Gastroesophageal sphincter (tissue), 4 donors: ENCODE measurements at regions not wholly inside any gene's neighbourhood (a gene's known extent, or its start where the extent isn't known, plus 50 kb on each side); places are given as distances from the start of the nearest gene placed in this dataset.

Experiments used
- ATAC-seq: fragments of 150-250 bp; one replicate; pipeline ENCODE4 v1.9.1; 2016; ENCODE audit warnings: mild to moderate bottlenecking, moderate library complexity
- H3K27ac ChIP-seq, 4 donors: fragments of 200-600 bp; sonication (generic) in 3 of 4; 1 replicate in 3 of 4; 2 replicates in 1 of 4; pipeline ENCODE4 v1.5.1; 2016 to 2019
- H3K27me3 ChIP-seq: fragments of 200-600 bp; sonication (generic); one replicate; pipeline ENCODE4 v1.5.1; 2019
- H3K36me3 ChIP-seq, 2 donors: fragments of 200-600 bp; sonication (generic); one replicate each; pipeline ENCODE4 v1.5.1; 2019; ENCODE audit warnings: control low read depth in 1 of 2
- H3K4me1 ChIP-seq, 3 donors: fragments of 200-600 bp; sonication (generic); 1 replicate in 2 of 3; 2 replicates in 1 of 3; pipeline ENCODE4 v1.5.1; 2016 to 2019; ENCODE audit warnings: control low read depth in 2 of 3
- H3K4me3 ChIP-seq, 2 donors: fragments of 200-600 bp; sonication (generic); one replicate each; pipeline ENCODE4 v1.5.1; 2019; ENCODE audit warnings: mild to moderate bottlenecking in 1 of 2, moderate library complexity in 1 of 2
- H3K9me3 ChIP-seq, 3 donors: fragments of 200-600 bp; sonication (generic); one replicate each; pipeline ENCODE4 v1.5.1; 2017 to 2019; ENCODE audit warnings: control low read depth in 2 of 3
- CTCF ChIP-seq, 4 experiments: fragments of 200-600 bp in 2 of 4; fragments of 450-650 bp in 2 of 4; sonication (generic) in 1 of 4; IDR thresholded peaks; one replicate each; pipeline ENCODE4 v1.5.1; 2017 to 2019; ENCODE audit warnings: antibody characterized with exemption in 4 of 4, mild to moderate bottlenecking in 2 of 4, moderate library complexity in 2 of 4
- EP300 ChIP-seq: sonication (generic); formaldehyde crosslinking; IDR thresholded peaks from one replicate; pipeline ENCODE4 v1.6.1; 2017; ENCODE audit warnings: antibody characterized with exemption, mild to moderate bottlenecking
- POLR2A ChIP-seq, 2 donors: fragments of 450-650 bp; IDR thresholded peaks; one replicate each; pipeline ENCODE4 v1.6.1; 2017; ENCODE audit warnings: antibody characterized with exemption in 2 of 2, mild to moderate bottlenecking in 2 of 2, moderate library complexity in 1 of 2
- POLR2AphosphoS5 ChIP-seq: sonication (generic); formaldehyde crosslinking; IDR thresholded peaks from one replicate; pipeline ENCODE4 v1.6.1; 2017; ENCODE audit warnings: antibody characterized with exemption
- WGBS, 2 donors: methylation state at CpG; one replicate each; pipeline ENCODE4 v1.1.5; 2018; ENCODE audit warnings: low coverage in 1 of 2; 5-methylcytosine and 5-hydroxymethylcytosine counted together

- no peaks in the 10 kb centered on the region for H3K36me3 ChIP-seq
These were observed 440.8 kb downstream of the ZNF385D start for GRCh38 chr3:21310161-21310560.

GRCh38 chr3:21297304-21297703 is 453.7 kb downstream of the ZNF385D start:
- no CpG with 5 or more reads among the region's 1 CpG for WGBS, 2 donors
- TF ChIP-seq POLR2A (IDR thresholded peaks at IDR 0.05), result no peak
- TF ChIP-seq POLR2AphosphoS5, result no peak
- TF ChIP-seq CTCF (IDR thresholded peaks at IDR 0.05), result no peak
- no peak for TF ChIP-seq EP300
- H3K4me3 ChIP-seq, result no peak overlapping the region
- peaks cover 0 to 15% (median 0%) of the 10 kb centered on the region in 3 donors for H3K9me3 ChIP-seq
- H3K4me1 ChIP-seq, result peaks cover 0 to 16% (median 0%) of the 10 kb centered on the region in 3 donors
- H3K27ac ChIP-seq, result no peak overlapping the region
- H3K27me3 ChIP-seq, result no peaks in the 10 kb centered on the region
- no peak for ATAC-seq
- no peaks in the 10 kb centered on the region for H3K36me3 ChIP-seq

More at GRCh38 chr3:21310161-21310560, 440.8 kb downstream of the ZNF385D start:
- Histone ChIP-seq H3K4me1 (no peaks in the 10 kb centered on the region), H3K4me3 (no peak overlapping the region), H3K9me3 (no peaks in the 10 kb centered on the region), H3K27ac (no peak overlapping the region), H3K27me3 (no peaks in the 10 kb centered on the region)
- ATAC-seq, result no peak
- WGBS, 2 donors, result 65 to 80% methylated on average over 2 of the region's 2 CpGs
- TF ChIP-seq CTCF (IDR thresholded peaks at IDR 0.05), result no peak
- TF ChIP-seq POLR2A (IDR thresholded peaks at IDR 0.05), result no peak
- no peak for TF ChIP-seq POLR2AphosphoS5
- no peak for TF ChIP-seq EP300

GRCh38 chr3:21294768-21295167 is 456.2 kb downstream of the ZNF385D start:
- Histone ChIP-seq H3K4me1 (peaks cover 0 to 19% (median 0%) of the 10 kb centered on the region in 3 donors), H3K4me3 (no peak overlapping the region), H3K9me3 (peaks cover 0 to 15% (median 0%) of the 10 kb centered on the region in 3 donors), H3K27me3 (no peaks in the 10 kb centered on the region), H3K27ac (no peak overlapping the region), H3K36me3 (no peaks in the 10 kb centered on the region)
- ATAC-seq, result no peak
- TF ChIP-seq EP300 (no peak), CTCF (IDR thresholded peaks at IDR 0.05) (no peak), POLR2AphosphoS5 (no peak), POLR2A (IDR thresholded peaks at IDR 0.05) (no peak)

- H3K4me1 ChIP-seq, result peaks cover 0 to 19% (median 0%) of the 10 kb centered on the region in 3 donors
- 25 to 48% methylated on average over 2 of the region's 2 CpGs for WGBS, 2 donors
- TF ChIP-seq POLR2A (IDR thresholded peaks at IDR 0.05) (no peak), CTCF (IDR thresholded peaks at IDR 0.05) (no peak), EP300 (no peak), POLR2AphosphoS5 (no peak)
These were observed 458.0 kb downstream of the ZNF385D start for GRCh38 chr3:21292971-21293370.

GRCh38 chr3:21290557-21290956 is 460.5 kb downstream of the ZNF385D start:
- Histone ChIP-seq H3K4me1 (peaks cover 0 to 19% (median 0%) of the 10 kb centered on the region in 3 donors), H3K4me3 (no peak overlapping the region), H3K27me3 (no peaks in the 10 kb centered on the region), H3K27ac (no peak overlapping the region), H3K36me3 (no peaks in the 10 kb centered on the region), H3K9me3 (no peaks in the 10 kb centered on the region)
- TF ChIP-seq EP300, result no peak
- no peak for TF ChIP-seq POLR2A (IDR thresholded peaks at IDR 0.05)
- no peak for TF ChIP-seq POLR2AphosphoS5
- peak in 2 of 4 experiments; percentile 29 to 41 for TF ChIP-seq CTCF (IDR thresholded peaks at IDR 0.05)
- no peak for ATAC-seq
- 86 to 100% methylated on average over 1 of the region's 1 CpG for WGBS, 2 donors

More at GRCh38 chr3:21292971-21293370, 458.0 kb downstream of the ZNF385D start:
- peaks cover 0 to 5% (median 0%) of the 10 kb centered on the region in 3 donors for H3K9me3 ChIP-seq
- ATAC-seq, result no peak
- no peak overlapping the region for H3K27ac ChIP-seq
- no peak overlapping the region for H3K4me3 ChIP-seq
- no peaks in the 10 kb centered on the region for H3K27me3 ChIP-seq
- H3K36me3 ChIP-seq, result no peaks in the 10 kb centered on the region
